Fibroblast of mammary gland (primary cell): ENCODE measurements at regions not wholly inside any gene's neighbourhood (a gene's known extent, or its start where the extent isn't known, plus 50 kb on each side); places are given as distances from the start of the nearest gene placed in this dataset.

Source experiments
- DNase-seq: peaks from one replicate; pipeline ENCODE4 v3.0.0-alpha.2; 2010; ENCODE audit warnings: low read depth
- H3K4me3 ChIP-seq: 2 replicates; pipeline ENCODE4 v1.5.1; 2011; ENCODE audit warnings: low read depth, mild to moderate bottlenecking, low read length, moderate library complexity; ENCODE audit not compliant: control insufficient read depth
- TF ChIP-seq, protein P1 (sequence below): conservative IDR thresholded peaks from 2 replicates; pipeline ENCODE4 v1.5.1; 2011; ENCODE audit warnings: low read depth, low read length, inconsistent platforms; ENCODE audit not compliant: control insufficient read depth, insufficient read depth

DNA sequence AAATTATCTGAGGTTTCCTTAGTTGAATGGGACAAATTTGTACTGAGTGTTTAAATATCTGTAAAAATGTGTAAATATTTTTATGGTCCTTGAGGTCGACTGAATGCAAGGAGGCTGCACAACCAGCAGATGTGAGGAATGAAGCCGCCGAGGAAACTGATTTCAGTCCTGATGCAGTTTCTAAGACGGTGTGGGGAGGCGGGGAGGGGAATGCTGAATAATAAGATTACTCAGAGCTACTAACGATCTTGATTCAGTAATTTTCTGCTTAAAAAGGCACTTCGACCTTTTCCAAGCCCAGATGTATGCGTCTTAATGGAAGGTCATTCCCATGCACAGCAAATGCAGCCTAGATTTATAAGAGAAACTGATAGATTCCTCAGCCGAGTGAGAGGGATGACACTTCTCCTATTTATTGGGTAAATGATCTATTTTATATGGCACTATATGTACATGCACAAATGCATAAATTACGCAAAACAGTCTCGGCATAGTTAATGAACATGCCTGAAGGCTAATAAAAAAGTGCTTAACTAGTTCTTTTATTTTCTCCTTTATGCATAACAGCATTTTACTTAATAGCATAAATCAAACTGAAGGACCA, 167.6 kb upstream of the PITRM1 start:
- H3K4me3 ChIP-seq = no peak overlapping the region
- no peak for DNase-seq
- TF ChIP-seq, protein P1, sequence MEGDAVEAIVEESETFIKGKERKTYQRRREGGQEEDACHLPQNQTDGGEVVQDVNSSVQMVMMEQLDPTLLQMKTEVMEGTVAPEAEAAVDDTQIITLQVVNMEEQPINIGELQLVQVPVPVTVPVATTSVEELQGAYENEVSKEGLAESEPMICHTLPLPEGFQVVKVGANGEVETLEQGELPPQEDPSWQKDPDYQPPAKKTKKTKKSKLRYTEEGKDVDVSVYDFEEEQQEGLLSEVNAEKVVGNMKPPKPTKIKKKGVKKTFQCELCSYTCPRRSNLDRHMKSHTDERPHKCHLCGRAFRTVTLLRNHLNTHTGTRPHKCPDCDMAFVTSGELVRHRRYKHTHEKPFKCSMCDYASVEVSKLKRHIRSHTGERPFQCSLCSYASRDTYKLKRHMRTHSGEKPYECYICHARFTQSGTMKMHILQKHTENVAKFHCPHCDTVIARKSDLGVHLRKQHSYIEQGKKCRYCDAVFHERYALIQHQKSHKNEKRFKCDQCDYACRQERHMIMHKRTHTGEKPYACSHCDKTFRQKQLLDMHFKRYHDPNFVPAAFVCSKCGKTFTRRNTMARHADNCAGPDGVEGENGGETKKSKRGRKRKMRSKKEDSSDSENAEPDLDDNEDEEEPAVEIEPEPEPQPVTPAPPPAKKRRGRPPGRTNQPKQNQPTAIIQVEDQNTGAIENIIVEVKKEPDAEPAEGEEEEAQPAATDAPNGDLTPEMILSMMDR = no peak

DNA sequence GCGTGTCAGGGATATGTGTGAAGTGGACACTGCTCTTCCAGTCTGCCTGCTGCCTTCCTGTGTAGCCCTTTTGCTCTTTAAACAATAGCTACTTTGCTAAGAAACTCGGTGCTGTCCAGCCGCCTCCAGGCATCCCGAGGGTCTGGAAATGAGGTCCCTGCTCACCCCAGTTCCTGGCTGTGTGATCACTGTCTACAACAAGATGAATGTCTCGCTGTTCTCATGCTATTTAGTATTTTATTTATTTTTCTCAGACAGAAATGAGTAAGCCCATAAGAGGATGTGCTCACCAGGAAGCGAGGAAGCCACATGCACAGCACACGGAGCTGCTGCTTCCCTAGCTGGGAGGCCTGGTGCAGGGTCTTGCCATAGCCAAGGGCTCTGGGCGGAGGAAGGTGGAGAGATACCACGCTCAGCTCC, 167.0 kb upstream of the PITRM1 start:
- no peak overlapping the region for H3K4me3 ChIP-seq
- peak; percentile 27 for DNase-seq

DNA sequence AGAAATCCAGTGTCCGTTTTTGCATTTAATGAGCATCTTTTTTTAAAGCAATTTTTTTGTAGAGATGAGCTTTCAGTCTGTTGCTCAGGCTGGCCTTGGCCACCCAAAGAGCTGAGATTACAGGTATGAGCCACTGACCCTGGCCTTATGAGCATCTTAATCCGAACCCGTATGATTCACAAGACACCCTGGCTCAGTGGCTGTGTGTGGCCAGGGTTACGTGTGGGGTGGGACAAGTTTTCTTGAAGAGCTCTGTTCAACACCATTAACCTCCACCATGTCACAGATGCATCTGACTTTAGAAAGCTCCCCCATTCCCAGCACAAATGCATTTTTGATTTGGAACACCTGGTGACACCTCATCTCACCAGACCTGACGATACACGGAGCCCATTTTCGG, 166.5 kb upstream of the PITRM1 start:
- DNase-seq = no peak
- no peak overlapping the region for H3K4me3 ChIP-seq
- TF ChIP-seq, protein P1 = no peak

More for the DNA sequence above, 167.0 kb upstream of the PITRM1 start:
- TF ChIP-seq, protein P1 = no peak

DNA sequence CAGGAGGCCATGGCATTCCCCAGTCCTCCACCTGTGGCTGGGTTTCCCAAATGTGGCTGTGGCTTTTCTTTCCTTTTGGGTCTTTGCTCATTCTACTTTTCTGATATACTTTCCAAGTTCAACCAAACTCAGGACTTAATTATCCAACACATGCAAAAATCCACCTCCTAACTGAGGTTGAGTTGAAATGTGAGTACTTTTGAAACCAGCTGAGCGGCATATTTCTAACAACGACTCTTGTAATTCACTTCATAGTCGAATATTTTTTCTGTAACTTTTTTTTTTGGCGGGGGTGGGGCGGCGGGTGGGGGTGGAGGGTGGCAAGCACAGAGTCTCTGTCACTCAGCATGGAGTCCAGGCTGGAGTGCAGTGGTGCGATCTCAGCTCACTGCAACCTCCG, 165.2 kb upstream of the PITRM1 start:
- H3K4me3 ChIP-seq = no peak overlapping the region
- DNase-seq = no peak
- TF ChIP-seq, protein P1 = no peak

DNA sequence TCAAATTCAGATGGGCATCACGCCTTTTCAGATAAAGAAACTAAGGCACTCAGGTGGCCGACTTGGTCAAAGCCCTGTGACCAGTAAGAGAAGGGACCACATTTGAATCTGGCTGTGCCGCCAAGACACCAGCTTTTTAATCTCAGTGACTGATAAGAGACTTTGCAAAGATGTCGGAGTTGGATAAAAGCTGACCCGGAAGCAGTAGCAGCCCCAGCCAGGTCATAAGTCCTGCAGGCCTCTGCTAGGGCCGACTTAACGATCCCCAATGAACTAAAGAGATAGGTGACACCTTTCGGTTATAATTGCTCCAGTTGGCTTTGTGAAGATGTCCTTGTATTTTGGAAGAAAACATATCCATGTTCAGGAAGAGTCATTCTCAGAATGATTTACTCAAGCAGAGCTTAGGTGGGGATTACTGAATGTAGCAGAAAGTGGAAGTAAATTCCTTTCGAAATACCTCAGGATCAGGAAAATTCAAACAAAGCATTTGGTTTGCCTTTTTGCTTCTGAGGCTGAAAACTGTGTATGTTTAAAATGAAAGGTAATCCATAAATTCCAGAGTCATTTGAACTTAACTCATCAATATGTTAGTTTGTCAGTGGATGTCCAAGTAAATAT, 164.2 kb upstream of the PITRM1 start:
- TF ChIP-seq, protein P1 = no peak
- no peak for DNase-seq
- H3K4me3 ChIP-seq = no peak overlapping the region

DNA sequence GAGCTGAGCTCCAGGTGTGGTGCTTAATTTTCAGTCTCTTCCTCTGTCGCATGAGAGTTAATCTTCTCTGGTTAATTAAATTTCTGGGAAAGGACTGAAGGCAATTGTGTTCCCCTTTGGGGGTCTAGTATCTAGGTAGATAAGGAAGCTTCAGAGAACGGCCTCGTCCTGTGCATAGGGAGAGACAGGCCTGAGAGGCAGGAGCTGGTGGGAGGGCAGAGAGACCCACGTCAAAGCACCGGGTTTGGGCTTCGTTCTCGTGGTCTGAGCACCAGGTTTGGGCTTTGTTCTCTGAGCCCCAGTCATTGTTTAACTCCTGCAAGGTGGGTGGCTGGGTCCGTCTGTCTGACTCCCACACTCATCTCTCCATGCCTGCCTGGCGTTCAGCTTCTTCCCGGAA, 160.8 kb upstream of the PITRM1 start:
- no peak for DNase-seq
- TF ChIP-seq, protein P1 = no peak
- H3K4me3 ChIP-seq = no peak overlapping the region
